ENCODE measurements at regions not wholly inside any gene's neighbourhood (a gene's known extent, or its start where the extent isn't known, plus 50 kb on each side); places are given as distances from the start of the nearest gene placed in this dataset.

DNA sequence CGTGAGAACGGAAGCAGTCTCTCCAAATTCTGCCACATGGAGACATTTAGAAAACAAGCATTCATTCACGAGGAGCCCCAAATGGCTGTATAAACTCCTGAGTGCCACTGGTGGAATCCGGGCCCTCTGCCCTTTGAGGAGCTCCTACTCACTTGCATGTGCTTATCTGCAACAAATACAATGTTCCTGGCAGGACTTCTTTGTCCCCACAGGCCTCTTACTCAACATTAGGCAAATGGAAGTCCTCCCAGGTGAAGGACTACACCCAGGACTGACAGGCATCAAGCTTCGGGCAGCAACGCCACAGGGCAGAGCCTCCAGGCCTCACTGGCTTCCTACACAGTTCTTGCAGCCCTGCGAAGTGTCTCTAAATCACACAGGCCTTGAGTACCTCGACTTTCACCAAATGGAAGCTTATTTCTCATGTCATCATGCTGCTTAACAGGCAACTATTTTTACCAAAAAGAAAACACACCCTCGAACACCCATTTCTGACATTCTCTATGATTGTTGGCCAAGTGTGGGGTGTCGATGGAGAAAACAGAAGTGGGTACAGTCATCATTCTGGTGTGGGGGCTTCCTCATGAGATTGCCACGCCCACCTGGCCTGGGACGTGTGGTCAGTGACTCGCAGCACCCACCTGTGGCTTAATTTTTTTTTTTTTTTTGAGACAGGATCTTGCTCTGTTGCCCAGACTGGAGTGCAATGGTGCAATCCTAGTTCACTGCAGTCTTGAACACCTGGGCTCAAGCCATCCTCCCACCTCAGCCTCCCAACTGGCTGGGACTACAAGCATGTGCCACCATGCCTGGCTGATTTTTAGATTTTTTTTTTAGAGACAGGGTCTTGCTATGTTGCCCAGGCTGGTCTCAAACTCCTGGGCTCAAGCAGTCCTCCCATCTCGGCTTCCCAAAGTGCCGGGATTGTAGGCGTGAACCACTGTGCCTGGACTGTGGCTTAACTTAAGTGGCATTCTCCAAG is 186.8 kb upstream of the GLI2 start:
- DNase-seq (ENCODE audit: low read depth in 2 of 2) = no peak

DNA sequence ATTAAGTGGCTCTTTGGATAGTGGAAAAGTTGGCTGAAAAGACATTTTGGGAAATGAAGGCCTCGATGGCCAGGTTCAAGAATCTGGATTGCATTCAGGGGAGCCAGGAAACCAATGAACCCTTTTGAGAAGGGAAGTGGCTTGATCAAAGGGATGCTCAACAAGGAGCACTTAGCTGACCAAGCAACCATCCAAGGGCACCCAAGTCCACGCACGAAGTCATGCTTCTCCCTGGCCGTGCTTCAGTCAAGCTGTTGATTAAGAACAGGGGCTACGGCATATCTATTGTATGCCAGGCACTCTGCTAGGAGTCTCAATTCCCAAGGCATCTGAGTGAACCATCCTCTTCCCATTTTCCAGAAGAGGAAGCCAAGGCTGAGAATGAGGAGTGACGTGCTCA is 185.8 kb upstream of the GLI2 start:
- DNase-seq (ENCODE audit: low read depth in 2 of 2) = no peak

DNA sequence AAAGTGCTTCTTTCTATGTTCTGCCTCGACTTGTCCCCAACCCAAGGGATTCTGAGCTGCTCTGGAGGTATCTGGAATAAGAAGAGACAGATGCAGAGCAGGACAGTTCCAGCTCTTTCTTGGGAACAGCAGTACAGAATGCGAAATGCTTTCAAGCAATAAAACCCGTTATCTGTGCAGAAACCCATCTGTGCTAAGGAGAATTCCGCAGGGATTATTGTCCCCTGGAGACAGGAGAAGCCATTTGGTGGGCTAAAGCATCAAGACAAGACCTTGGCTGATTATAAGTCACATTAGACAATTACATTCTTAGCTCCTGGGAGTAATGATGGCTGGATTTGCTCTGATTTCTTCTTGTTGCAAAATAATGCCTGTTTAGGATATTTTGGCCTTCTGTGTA is 185.4 kb upstream of the GLI2 start:
- no peak for DNase-seq (ENCODE audit: low read depth in 2 of 2)

DNA sequence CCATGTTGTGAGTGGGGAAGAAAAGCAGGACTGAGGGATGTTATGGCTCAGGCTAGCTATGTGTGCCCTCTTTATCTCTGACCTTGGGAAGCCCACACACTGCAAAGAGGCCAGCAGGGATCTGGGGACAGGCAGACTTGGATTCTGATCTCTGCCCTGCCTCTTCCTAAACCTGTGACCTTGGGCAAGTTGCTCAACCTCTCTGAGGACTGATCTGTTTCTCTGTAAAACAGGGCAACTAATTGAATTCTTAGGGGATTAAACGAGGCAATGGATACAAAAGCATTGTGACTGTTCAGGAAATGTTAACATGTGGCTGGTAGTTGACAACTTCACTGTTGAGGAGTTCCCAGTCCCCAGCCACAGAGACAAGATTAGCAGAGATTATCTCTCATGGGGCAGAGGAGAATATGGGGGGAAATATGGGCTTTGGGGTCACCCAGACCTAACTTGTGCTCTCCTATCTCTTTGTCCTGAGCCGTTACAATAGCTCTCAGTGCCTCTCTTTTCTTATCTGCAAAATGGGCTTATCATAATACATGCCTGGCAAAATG is 184.7 kb upstream of the GLI2 start:
- no peak for DNase-seq (ENCODE audit: low read depth in 2 of 2)

DNA sequence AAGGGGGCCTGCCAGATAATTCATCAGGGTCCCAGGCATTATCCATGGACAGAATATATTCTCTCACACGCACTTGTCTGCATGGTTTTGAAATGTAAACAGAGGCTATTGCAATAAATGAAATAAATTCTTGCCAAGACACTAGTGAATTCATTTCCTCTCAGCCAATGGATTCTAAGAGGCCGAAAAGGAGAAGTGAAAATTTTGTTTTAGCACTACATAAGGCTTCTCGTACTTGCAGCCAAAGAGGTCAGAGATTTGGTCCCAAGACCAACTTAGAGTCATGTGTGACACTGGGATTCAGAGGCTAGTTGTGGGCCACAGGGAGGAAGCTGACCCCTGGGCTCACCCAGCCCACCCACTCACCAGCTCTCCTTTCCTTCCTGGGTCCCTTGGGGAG is 184.1 kb upstream of the GLI2 start:
- DNase-seq (ENCODE audit: low read depth in 2 of 2) = no peak

DNA sequence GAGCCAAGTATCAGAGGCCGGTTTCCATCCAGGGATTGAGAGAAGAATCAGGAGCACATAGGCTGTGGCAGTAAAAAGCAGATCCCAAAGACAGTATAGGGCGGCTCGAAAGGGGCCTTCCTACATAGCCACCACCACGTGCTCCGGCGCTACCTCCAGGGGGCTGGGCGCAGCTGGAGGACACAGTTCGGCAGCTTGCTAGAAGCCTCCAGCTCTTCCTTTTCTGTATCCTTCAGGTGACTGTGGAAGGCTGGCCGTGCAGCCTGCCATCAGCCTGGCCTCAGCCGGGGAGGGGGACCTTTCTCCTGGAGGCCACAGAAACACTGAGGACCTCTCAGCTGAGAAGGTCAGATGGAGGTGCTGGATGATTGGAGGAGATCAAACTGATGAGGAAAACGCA is 183.6 kb upstream of the GLI2 start:
- no peak for DNase-seq (ENCODE audit: low read depth in 2 of 2)

DNA sequence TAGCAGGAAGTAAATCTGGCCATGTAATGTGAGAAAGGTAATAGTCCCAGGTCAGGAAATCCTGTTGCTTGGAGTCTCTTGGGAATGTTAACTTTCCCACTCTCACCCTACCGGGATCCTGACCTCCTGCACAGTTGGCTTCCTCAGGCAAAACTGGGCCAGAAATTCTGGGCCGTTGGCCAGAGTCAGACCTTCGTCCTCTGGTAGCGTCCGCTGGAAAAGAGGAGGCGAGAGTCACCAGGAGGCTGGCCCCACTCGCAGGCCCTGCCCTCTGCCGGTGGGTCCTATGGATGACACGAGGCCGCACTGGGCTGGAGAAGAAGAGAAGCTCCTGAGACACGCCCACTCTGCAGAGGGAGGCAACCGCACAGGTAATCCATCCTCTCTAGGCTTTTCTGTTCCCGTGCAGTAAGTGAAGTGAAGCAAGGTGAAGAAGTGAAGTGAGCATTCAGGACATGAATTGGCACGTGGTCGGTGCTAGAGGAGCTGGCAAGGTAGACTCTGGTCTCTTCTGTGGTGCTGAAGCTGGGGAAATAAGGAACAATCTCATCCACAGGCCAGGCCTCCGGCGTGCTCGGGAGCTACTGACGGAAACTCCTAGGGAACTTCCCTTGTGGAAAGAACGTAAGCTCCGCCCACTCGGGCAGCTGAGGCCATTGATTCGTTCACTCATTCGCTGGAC is 182.7 kb upstream of the GLI2 start:
- DNase-seq (ENCODE audit: low read depth in 2 of 2) = no peak

DNA sequence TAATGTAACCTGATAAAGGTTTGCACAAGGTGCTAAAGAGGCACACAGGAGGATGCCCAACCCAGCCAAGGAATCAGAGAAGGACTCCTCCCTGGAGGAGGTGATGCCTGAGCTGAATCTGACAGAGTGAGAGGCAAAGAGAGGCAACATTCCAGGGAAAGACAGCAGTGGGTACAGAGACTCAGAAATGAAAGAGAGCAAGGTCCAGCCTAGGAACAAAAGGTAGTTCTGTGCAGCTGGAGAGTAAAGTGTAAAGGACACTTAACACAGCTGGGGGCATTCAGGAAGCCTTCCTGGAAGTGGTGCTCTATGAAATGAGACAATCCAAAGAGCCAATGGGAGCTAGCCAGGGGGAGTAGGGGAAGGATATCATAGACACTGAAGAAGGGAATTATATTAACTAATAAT is 181.0 kb upstream of the GLI2 start:
- DNase-seq (ENCODE audit: low read depth in 2 of 2) = no peak

DNA sequence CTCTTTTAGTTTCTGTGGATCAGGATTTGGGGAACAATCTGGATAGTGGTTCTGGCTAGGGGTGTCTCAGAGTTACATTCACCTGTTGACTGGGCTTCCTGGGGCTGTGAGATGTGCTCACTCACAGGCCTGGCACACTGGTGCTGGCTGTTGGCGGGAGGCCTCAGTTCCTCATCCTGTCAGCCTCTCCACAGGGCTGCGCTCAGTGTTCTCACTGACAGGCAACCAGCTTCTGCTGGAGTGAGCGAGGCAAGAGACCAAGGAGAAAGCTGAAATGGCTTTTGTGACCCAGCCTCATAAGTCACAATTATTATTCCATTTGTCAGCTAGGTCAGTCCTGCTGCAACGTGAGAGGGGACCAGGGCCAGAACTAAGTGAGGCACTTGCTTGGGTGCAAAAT is 180.6 kb upstream of the GLI2 start:
- no peak for DNase-seq (ENCODE audit: low read depth in 2 of 2)

DNA sequence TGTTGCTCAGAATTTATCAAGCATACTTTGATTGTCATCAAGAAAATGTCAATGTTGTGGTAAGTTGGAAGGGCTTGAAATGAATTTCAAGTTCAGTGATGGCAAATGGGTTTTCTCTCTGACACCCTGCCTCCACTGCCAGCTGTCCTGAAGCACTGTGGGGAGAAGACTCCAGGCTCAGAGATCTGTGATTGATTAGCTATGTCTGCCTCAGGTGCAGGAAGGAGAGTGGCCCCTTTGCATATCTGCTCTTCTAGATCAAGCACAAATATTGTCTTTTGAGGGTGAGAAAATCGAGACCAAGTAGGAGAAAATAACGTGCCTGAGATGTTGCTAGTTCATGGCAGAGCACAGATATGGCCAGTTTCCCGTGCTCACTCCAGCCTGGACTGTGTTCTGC is 178.8 kb upstream of the GLI2 start:
- no peak for DNase-seq (ENCODE audit: low read depth in 2 of 2)

DNA sequence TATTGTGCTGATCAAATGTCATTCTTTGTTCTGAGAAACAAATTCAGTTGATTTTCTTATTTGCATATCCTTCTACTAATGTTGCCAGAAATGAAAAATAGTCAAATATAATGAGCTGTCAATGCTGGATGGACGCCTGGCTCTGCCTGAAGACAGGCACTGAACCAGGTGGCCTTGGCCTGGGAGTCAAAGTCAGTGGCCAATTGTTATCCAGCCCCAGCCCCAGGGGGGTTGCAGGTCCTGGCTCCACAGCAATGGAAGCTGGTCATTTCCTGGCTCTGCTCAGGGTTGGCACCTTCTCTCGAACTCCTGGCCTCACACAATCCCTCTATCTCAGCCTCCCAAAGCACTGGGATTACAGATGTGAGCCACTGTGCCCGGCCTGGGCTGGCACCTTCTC is 176.8 kb upstream of the GLI2 start:
- no peak for DNase-seq (ENCODE audit: low read depth in 2 of 2)

DNA sequence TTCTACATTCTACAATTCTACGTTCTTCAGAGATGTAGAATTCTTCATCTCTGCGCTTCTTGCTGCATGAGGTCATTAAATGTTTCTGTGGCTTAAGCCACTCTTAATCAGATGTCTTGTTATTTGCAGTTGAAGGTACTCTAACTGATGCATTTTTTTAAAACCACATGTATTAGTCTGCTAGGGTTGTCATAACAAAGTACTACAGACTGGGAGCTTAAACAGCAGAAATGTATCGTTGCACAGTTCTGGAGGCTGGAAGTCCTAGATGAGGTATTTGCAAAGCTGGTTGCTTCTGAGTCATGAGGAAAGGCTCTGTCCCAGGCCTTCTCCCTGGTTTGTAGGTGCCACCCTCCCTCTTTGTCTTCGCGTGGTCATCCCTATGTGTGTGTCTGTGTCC is 176.3 kb upstream of the GLI2 start:
- DNase-seq (ENCODE audit: low read depth in 2 of 2) = no peak

DNA sequence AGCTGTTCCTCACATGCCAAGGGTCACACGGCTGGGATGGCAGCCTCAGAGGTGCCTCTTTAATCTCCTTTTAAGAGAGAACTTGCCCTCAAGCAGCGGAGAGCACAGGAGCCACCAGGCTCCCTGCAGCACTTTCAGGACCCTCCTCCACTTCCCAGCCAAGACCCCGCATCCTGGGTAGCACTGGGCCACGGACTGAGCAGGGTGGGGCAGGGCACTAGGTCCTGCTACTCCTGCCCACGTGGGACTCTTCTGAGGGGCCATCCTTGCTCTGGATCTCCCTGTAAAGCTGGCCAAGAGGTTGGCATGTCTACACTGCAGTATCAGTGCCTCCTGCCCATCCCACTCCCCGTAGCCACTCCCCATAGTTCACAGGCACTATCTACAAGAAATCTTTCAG is 175.3 kb upstream of the GLI2 start:
- DNase-seq (ENCODE audit: low read depth in 2 of 2) = no peak

DNA sequence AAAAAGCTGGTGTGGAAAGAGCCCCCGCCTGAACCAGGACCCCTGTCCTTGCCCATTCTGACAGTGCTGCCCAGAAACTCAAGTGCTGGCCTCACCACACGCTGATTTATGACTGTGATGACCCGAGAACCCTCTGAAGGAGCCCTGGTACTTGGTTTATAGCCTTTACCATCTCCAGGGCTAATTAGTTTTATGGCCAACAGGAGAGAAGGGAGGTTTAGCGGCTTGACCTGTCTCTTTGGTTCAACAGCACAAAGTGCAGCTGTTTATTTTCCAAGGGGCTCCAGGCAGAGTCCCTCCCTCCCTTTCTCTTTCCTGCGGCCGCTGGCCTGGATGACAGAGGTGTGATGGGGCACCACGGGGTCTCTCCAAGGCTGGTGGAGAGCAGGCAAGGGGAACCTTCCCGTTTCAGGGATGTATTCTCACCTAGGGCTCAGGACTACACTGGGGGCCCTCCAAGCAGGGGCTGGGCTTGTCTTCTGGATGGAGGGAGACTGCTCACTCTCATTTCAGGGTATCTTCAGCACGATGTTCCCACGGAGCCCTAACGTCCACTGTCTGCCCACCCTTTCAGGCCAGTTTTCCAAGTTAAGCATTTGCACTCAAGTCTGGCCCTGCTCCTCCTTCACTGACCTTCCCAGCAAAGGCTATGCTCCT is 174.2 kb upstream of the GLI2 start:
- DNase-seq (ENCODE audit: low read depth in 2 of 2) = no peak

DNA sequence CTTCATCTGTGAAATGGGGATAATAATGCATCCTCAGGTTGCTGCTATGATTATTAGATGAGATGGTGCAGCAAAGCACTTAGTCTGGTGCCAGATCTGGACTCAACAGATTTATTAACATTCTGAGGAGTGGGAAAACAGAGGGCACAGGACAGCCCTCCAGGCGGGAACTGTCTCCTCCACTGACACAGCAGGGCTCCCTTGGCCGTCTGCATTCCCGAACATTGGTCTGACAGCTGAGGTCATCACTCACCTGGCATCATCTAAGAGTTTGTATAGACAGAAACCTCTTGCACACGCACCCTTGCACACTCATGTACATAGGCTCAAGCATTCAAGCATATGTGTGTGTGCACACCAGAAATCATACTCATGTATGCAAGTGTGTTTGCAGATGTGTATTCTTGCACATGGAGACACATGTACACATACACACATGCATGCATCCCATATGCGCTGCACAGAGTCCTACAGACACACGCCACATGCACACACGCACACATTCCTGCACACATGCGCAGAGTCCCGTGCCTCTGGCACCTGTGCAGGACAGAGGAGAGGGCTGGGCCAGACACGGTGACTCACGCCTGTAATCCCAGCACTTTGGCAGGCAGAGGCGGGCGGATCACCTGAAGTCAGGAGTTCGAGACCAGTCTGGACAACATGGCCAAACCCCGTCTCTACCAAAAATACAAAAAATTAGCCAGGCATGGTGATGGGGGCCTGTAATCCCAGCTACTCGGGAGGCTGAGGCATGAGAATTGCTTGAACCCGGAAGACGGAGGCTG is 173.3 kb upstream of the GLI2 start:
- no peak for DNase-seq (ENCODE audit: low read depth in 2 of 2)

DNA sequence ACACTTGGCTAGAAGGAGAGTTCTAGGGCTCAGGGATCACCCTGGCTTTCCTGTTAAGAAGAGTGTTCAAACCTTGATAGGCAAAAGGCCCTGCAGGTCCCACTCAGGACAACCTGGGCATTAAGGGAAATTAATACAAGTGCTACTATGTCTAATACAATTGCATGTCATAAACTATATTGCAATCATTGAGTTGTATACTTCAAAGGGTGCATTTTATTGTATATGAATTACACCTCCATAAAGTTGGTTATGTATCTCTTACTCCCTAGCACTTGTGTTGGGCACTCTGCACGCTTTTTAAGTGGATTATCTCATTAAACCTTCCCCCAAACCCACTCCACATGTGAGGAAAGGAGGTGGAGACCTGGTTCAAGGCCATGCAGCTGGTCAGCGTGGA is 172.1 kb upstream of the GLI2 start:
- DNase-seq (ENCODE audit: low read depth in 2 of 2) = no peak

DNA sequence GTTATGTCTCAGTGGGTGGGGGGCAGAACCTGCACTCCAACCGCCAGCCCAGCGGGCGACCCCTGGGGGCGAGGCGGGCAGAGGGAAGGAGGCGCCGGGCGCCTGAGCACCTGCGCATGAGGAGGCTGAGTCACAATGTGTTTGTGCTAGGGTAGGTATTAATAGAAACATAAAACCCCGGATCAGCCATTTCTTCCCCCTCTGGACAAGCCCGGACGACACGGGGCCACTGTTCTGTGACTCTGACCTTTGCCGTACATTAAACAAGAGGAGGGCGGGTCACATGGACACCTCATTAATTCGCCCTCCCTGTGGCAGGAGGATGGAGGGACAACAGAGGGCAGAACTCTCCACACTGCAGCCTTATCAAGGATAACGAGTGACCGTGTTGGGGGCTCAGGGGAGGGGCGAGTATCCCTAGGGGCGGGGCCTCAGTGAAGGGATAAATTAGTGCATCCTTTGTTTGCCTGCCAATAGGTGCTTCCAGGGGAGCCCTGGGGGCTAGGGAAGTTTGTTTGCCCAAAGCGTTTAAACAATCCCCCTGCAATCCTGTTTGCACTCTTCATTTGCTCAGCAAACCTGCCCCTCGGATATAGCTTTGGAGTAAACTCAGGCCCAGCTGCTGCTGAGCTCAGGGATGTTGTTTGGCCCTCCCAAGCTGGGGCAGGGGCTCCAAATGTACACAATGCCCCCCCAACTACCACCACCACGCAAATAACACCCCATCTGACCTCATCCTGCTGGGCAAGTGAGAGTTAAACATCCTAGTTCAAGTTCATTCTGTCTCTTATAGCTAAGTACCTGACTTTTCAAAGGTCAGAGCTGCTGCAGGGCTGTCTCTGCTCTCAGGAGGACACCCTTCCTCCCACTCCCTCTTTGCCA is 171.2 kb upstream of the GLI2 start:
- no peak for DNase-seq (ENCODE audit: low read depth in 2 of 2)

DNA sequence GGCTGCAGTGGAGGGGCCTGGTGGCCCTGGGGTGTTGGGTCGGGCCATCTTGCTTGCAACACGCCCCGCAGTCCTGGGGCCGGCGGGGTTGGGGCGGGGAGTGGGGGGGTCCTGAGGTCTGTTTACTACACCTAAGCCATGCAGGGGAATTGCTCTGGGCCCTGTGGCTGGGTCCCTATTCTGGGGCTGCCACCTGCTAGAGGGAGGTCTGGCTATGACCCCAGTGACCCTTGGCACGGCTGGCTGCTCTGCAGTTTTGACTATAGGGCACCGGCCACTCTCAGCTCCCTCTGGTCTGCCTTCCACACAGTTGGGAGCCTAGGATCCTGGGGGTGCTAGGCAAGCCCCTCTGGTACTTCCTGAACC is 170.6 kb upstream of the GLI2 start:
- DNase-seq (ENCODE audit: low read depth in 2 of 2) = no peak

DNA sequence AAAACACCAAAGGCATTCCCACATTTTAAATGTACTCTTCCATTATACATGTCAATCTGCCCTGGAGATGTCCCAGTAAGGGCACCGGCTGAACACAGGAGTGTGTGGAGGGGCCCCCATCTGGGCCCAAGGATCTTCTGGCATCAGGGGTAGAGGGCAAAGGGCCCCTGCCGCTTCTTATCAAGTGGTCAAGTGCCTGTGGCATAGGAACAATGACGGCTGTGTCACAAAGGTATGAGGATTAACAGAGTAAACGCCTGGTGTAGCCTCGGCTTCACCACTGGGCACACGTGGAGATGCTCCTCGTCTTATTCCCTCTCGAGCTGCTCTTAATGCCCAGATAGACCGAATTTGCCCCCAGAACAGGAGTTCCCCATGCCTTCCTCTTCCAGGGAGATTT is 169.7 kb upstream of the GLI2 start:
- no peak for DNase-seq (ENCODE audit: low read depth in 2 of 2)

DNA sequence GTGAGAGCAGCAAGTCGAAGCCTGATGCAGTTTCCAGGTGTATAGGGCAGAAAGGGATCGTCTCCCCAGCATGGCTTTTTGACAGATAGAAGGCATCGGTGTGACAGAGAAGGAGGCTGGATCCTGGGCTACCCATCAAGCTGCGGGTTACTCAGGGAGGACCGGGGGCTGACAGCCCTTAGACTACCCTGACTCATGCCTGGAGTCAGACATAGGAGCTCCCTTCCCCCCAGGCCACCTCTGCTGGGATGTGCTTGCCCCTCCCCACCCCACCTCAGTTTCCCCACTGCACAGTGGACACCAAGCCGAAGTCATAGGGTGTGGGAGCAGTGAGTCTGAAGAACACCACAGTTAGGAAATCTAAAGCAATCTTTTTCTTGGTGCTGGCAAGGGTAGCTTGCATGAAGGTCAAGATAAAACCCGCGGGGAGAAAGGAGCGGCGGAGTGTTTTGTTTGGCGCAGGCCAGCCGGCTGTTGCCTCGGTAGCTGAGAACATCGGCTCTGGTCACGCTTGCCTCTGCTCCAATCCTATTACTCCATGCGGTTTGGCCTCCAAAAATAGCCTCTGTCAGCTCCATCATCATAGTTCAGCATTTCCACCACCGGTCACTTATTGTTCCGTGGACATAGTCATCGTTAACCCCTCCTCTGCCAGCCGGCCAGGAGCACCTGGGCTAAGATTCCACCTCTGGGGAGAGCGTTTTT is 169.2 kb upstream of the GLI2 start:
- DNase-seq (ENCODE audit: low read depth in 2 of 2) = no peak
